NT2/D1 (cell line): ENCODE measurements at regions not wholly inside any gene's neighbourhood (a gene's known extent, or its start where the extent isn't known, plus 50 kb on each side); places are given as distances from the start of the nearest gene placed in this dataset.

Source experiments
- SUZ12 ChIP-seq: IDR thresholded peaks from 2 replicates; pipeline ENCODE4 v1.6.1; 2011; ENCODE audit not compliant: insufficient read length, insufficient read depth; ENCODE audit errors: extremely low read depth
- YY1 ChIP-seq: IDR thresholded peaks from 2 replicates; pipeline ENCODE4 v1.6.1; 2011; ENCODE audit not compliant: insufficient read length, insufficient read depth
- ZNF274 ChIP-seq: IDR thresholded peaks from 2 replicates; pipeline ENCODE4 v1.6.1; 2011; ENCODE audit warnings: mild to moderate bottlenecking, low read depth, low read length

DNA sequence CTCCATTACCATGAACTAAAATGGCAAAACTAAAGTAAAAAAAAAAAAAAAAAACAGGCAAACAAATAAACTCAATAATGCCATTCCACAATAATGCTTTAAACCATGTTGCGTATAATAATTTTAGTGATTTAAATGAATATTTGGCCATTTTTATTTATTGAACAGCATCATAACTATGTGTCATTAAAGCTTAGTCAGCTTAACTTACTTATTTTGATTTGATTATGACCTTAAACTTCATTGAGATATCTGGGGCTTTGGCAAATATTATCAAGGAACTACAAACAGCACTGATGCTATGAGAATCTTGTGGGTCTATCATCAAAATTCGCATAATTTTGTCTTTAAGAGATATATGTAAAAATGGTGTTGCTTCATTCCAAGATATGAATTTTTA lies 1610.3 kb upstream of the NUDT12 start:
- no peak for TF ChIP-seq SUZ12
- TF ChIP-seq ZNF274 = no peak
- TF ChIP-seq YY1 = no peak
